IMR-90 (cell line): ENCODE measurements at regions not wholly inside any gene's neighbourhood (a gene's known extent, or its start where the extent isn't known, plus 50 kb on each side); places are given as distances from the start of the nearest gene placed in this dataset.

Experiments used
- CEBPB ChIP-seq: IDR thresholded peaks from 2 replicates; pipeline ENCODE4 v1.6.1; 2012; ENCODE audit warnings: low read depth, low read length, improper control_type of control experiment
- CHD1 ChIP-seq: IDR thresholded peaks from 2 replicates; pipeline ENCODE4 v1.6.1; 2012; ENCODE audit warnings: low read depth, low read length, improper control_type of control experiment
- MAZ ChIP-seq: IDR thresholded peaks from 2 replicates; pipeline ENCODE4 v1.6.1; 2012; ENCODE audit warnings: low read depth, mild to moderate bottlenecking, low read length, improper control_type of control experiment, moderate library complexity, borderline replicate concordance
- POLR2A ChIP-seq: IDR thresholded peaks from 2 replicates; pipeline ENCODE4 v1.6.1; 2012; ENCODE audit warnings: mild to moderate bottlenecking, low read depth, low read length
- RAD21 ChIP-seq: IDR thresholded peaks from 2 replicates; pipeline ENCODE4 v1.6.1; 2012; ENCODE audit warnings: low read length, improper control_type of control experiment
- RFX5 ChIP-seq: IDR thresholded peaks from 2 replicates; pipeline ENCODE4 v1.8.0; 2012; ENCODE audit warnings: low read depth, mild to moderate bottlenecking, low read length, moderate library complexity
- TF ChIP-seq, protein P1 (sequence below): conservative IDR thresholded peaks from 2 replicates; pipeline ENCODE4 v1.5.1; 2012; ENCODE audit warnings: mild to moderate bottlenecking, low read depth, low read length, improper control_type of control experiment
- TF ChIP-seq, protein P2 (sequence below): fragments of 150-350 bp; IDR thresholded peaks from 2 replicates; pipeline ENCODE4 v1.6.1; 2016; ENCODE audit warnings: low read depth, mild to moderate bottlenecking, low read length, moderate library complexity, borderline replicate concordance

DNA sequence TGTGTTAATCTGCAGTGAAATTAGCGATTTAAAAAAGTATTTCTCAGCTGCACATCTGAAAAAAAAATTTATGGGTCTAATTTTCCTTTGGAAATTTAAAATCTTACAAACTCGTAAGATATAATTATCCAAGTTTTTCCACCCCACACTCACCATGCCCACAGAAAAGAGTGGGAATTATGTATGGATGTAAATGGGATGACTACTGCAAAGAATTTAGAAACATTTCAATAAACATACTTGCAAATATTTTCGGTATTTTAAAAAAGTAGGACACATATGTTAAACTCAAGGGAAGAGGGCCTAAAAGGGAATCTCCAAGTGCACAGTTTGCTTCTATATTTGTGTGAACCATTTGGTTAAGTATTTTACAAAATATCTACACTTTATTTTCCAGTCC, 1039.9 kb upstream of the POU3F3 start:
- TF ChIP-seq, protein P1, sequence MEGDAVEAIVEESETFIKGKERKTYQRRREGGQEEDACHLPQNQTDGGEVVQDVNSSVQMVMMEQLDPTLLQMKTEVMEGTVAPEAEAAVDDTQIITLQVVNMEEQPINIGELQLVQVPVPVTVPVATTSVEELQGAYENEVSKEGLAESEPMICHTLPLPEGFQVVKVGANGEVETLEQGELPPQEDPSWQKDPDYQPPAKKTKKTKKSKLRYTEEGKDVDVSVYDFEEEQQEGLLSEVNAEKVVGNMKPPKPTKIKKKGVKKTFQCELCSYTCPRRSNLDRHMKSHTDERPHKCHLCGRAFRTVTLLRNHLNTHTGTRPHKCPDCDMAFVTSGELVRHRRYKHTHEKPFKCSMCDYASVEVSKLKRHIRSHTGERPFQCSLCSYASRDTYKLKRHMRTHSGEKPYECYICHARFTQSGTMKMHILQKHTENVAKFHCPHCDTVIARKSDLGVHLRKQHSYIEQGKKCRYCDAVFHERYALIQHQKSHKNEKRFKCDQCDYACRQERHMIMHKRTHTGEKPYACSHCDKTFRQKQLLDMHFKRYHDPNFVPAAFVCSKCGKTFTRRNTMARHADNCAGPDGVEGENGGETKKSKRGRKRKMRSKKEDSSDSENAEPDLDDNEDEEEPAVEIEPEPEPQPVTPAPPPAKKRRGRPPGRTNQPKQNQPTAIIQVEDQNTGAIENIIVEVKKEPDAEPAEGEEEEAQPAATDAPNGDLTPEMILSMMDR, result no peak
- TF ChIP-seq, protein P2, sequence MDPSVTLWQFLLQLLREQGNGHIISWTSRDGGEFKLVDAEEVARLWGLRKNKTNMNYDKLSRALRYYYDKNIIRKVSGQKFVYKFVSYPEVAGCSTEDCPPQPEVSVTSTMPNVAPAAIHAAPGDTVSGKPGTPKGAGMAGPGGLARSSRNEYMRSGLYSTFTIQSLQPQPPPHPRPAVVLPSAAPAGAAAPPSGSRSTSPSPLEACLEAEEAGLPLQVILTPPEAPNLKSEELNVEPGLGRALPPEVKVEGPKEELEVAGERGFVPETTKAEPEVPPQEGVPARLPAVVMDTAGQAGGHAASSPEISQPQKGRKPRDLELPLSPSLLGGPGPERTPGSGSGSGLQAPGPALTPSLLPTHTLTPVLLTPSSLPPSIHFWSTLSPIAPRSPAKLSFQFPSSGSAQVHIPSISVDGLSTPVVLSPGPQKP, result no peak
- TF ChIP-seq POLR2A (no peak), RFX5 (no peak), CEBPB (no peak), MAZ (no peak), CHD1 (no peak), RAD21 (no peak)
